H9 (cell line): ENCODE measurements at regions not wholly inside any gene's neighbourhood (a gene's known extent, or its start where the extent isn't known, plus 50 kb on each side); places are given as distances from the start of the nearest gene placed in this dataset.

Experiments used
- DNase-seq: peaks from one replicate; pipeline ENCODE4 v3.0.0-alpha.2; 2017
- H2AFZ ChIP-seq: one replicate; pipeline ENCODE4 v1.6.1; 2013; ENCODE audit warnings: mild to moderate bottlenecking, low read length, control low read depth, moderate library complexity
- H2AK5ac ChIP-seq: 2 replicates; pipeline ENCODE4 v1.6.1; 2013; ENCODE audit warnings: low read length, control low read depth, mixed read lengths; ENCODE audit not compliant: insufficient read length
- H2BK120ac ChIP-seq: one replicate; pipeline ENCODE4 v1.6.1; 2013; ENCODE audit warnings: low read depth, mild to moderate bottlenecking, low read length, control low read depth, inconsistent platforms; ENCODE audit not compliant: poor library complexity, severe bottlenecking
- H2BK12ac ChIP-seq: 2 replicates; pipeline ENCODE4 v1.6.1; 2013; ENCODE audit warnings: low read length, control low read depth, mixed read lengths, low read depth; ENCODE audit not compliant: insufficient read length
- H2BK15ac ChIP-seq: 2 replicates; pipeline ENCODE4 v1.6.1; 2013; ENCODE audit warnings: low read depth, low read length, control low read depth
- H2BK20ac ChIP-seq: one replicate; pipeline ENCODE4 v1.6.1; 2013; ENCODE audit warnings: low read depth, mild to moderate bottlenecking, low read length, control low read depth, inconsistent platforms; ENCODE audit not compliant: poor library complexity, severe bottlenecking
- H2BK5ac ChIP-seq: 2 replicates; pipeline ENCODE4 v1.6.1; 2013; ENCODE audit warnings: low read length, control low read depth, mixed read lengths; ENCODE audit not compliant: insufficient read length
- H3K14ac ChIP-seq: 2 replicates; pipeline ENCODE4 v1.6.1; 2013; ENCODE audit warnings: low read length, control low read depth; ENCODE audit not compliant: insufficient read depth
- H3K18ac ChIP-seq: 2 replicates; pipeline ENCODE4 v1.6.1; 2013; ENCODE audit warnings: low read depth, mild to moderate bottlenecking, mixed read lengths, low read length, control low read depth; ENCODE audit not compliant: insufficient read length
- H3K23ac ChIP-seq: 2 replicates; pipeline ENCODE4 v1.6.1; 2013; ENCODE audit warnings: low read length, control low read depth, mixed read lengths, low read depth; ENCODE audit not compliant: insufficient read length
- H3K23me2 ChIP-seq: 2 replicates; pipeline ENCODE4 v1.6.1; 2013; ENCODE audit warnings: low read depth, mild to moderate bottlenecking, mixed read lengths, low read length, control low read depth; ENCODE audit not compliant: insufficient read length, poor library complexity, severe bottlenecking
- H3K27ac ChIP-seq: 2 replicates; pipeline ENCODE4 v1.5.1; 2013; ENCODE audit warnings: low read length, control low read depth, mixed read lengths, low read depth; ENCODE audit not compliant: insufficient read length
- H3K27me3 ChIP-seq: 2 replicates; pipeline ENCODE4 v1.6.1; 2013; ENCODE audit warnings: low read length, control low read depth, inconsistent platforms; ENCODE audit not compliant: insufficient read depth
- H3K4ac ChIP-seq: 2 replicates; pipeline ENCODE4 v1.6.1; 2013; ENCODE audit warnings: low read depth, mild to moderate bottlenecking, control low read depth, inconsistent platforms, low read length, moderate library complexity
- H3K4me1 ChIP-seq: 2 replicates; pipeline ENCODE4 v1.6.1; 2013; ENCODE audit warnings: low read length, control low read depth, inconsistent platforms; ENCODE audit not compliant: insufficient read depth
- H3K4me2 ChIP-seq: 2 replicates; pipeline ENCODE4 v1.6.1; 2013; ENCODE audit warnings: low read length, control low read depth, mixed read lengths; ENCODE audit not compliant: insufficient read length, insufficient read depth
- H3K56ac ChIP-seq: 2 replicates; pipeline ENCODE4 v1.6.1; 2013; ENCODE audit warnings: low read depth, mild to moderate bottlenecking, mixed read lengths, low read length, control low read depth; ENCODE audit not compliant: insufficient read length
- H3K79me1 ChIP-seq: 2 replicates; pipeline ENCODE4 v1.6.1; 2013; ENCODE audit warnings: low read depth, mild to moderate bottlenecking, moderate library complexity, low read length, control low read depth, inconsistent platforms; ENCODE audit not compliant: insufficient read depth, poor library complexity, severe bottlenecking
- H3K79me2 ChIP-seq: 2 replicates; pipeline ENCODE4 v1.6.1; 2013; ENCODE audit warnings: low read length, control low read depth, inconsistent platforms; ENCODE audit not compliant: insufficient read depth
- H3K9ac ChIP-seq: 2 replicates; pipeline ENCODE4 v1.6.1; 2013; ENCODE audit warnings: low read length, control low read depth, mixed read lengths; ENCODE audit not compliant: insufficient read length; ENCODE audit errors: extremely low read depth
- H3K9me3 ChIP-seq: one replicate; pipeline ENCODE4 v1.6.1; 2013; ENCODE audit warnings: low read depth, low read length, inconsistent platforms; ENCODE audit not compliant: control insufficient read depth
- H3T11ph ChIP-seq: one replicate; pipeline ENCODE4 v1.6.1; 2013; ENCODE audit warnings: mild to moderate bottlenecking, low read length, control low read depth, inconsistent platforms
- H4K20me1 ChIP-seq: one replicate; pipeline ENCODE4 v1.6.1; 2013; ENCODE audit not compliant: control insufficient read depth, insufficient read length, insufficient read depth
- H4K5ac ChIP-seq: 2 replicates; pipeline ENCODE4 v1.6.1; 2013; ENCODE audit warnings: low read depth, mild to moderate bottlenecking, mixed read lengths, low read length, control low read depth; ENCODE audit not compliant: insufficient read length
- H4K8ac ChIP-seq: replicated peaks from 2 replicates; pipeline ENCODE4 v1.6.1; 2013; ENCODE audit warnings: low read length, control low read depth, mixed read lengths, low read depth; ENCODE audit not compliant: insufficient read length
- H4K91ac ChIP-seq: 2 replicates; pipeline ENCODE4 v1.6.1; 2013; ENCODE audit warnings: low read depth, mild to moderate bottlenecking, moderate library complexity, mixed read lengths, low read length, control low read depth; ENCODE audit not compliant: insufficient read length
- H3K27ac Mint-ChIP-seq, 3 experiments: 2 replicates in 2 of 3; 3 replicates in 1 of 3; pipeline ENCODE4 v1.8.0; 2020 to 2021; ENCODE audit warnings: mixed read lengths in 3 of 3, mild to moderate bottlenecking in 1 of 3, moderate library complexity in 1 of 3
- H3K27me3 Mint-ChIP-seq: 2 replicates; pipeline ENCODE4 v1.8.0; 2021; ENCODE audit warnings: low read depth, mild to moderate bottlenecking, moderate library complexity, mixed read lengths
- H3K36me3 Mint-ChIP-seq, 3 experiments: 2 replicates in 2 of 3; 3 replicates in 1 of 3; pipeline ENCODE4 v1.8.0; 2020 to 2021; ENCODE audit warnings: low read depth in 3 of 3, mixed read lengths in 3 of 3; ENCODE audit not compliant: insufficient read depth in 1 of 3
- H3K4me1 Mint-ChIP-seq, 2 experiments: 2 replicates each; pipeline ENCODE4 v1.8.0; 2020; ENCODE audit warnings: mixed read lengths in 2 of 2
- H3K4me3 Mint-ChIP-seq, 2 experiments: 2 replicates in 1 of 2; 3 replicates in 1 of 2; pipeline ENCODE4 v1.8.0; 2020 to 2021; ENCODE audit warnings: mild to moderate bottlenecking in 2 of 2, mixed read lengths in 2 of 2, moderate library complexity in 1 of 2
- H3K9me3 Mint-ChIP-seq, 2 experiments: 2 replicates in 1 of 2; 3 replicates in 1 of 2; pipeline ENCODE4 v1.8.0; 2020; ENCODE audit warnings: mild to moderate bottlenecking in 2 of 2, mixed read lengths in 2 of 2, moderate library complexity in 1 of 2
- CTCF ChIP-seq: fragments of 200-600 bp; sonication (generic); conservative IDR thresholded peaks from 3 replicates; pipeline ENCODE4 v1.8.0; 2021; ENCODE audit warnings: antibody characterized with exemption, mild to moderate bottlenecking
- WGBS: extraction: QIAGEN DNeasy Blood & Tissue Kit; methylation state at CpG from one replicate; pipeline ENCODE4 v1.1.7; 2013; ENCODE audit warnings: missing lambda C conversion rate, low lambda C conversion rate, mixed read lengths; ENCODE audit not compliant: insufficient read length; ENCODE audit errors: extremely low coverage; 5-methylcytosine and 5-hydroxymethylcytosine counted together

DNA sequence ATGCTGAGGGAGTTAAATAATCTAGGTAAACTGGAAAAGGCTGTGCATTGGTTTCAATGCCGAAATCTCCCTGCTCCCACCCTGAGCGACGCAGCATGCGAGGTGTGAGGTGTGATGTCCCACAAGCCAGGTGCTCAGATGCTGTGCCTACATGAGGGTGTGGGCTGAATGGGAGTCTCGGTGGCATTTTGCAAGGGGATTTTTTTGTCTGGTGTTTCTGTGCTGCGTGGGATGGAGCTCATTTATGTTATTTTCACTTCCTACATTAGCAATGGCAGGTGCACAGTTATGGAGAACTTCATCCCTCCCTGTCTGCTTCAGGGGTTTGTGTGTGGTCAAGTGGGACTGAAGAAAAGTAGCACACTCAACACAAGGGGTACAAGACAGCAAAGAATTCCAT is 110.2 kb upstream of the CCDC68 start:
- H3K79me2 ChIP-seq, result no peaks in the 10 kb centered on the region
- H3K18ac ChIP-seq, result no peak overlapping the region
- no peak overlapping the region for H3K4me2 ChIP-seq
- H2BK15ac ChIP-seq, result no peak overlapping the region
- H3T11ph ChIP-seq, result no peak overlapping the region
- H4K20me1 ChIP-seq, result no peaks in the 10 kb centered on the region
- H3K9me3 ChIP-seq, result no peaks in the 10 kb centered on the region
- H3K9ac ChIP-seq, result no peak overlapping the region
- H3K27ac Mint-ChIP-seq, result no peak overlapping the region; a peak in 1 of 7 replicates
- H2BK5ac ChIP-seq, result no peak overlapping the region
- H2BK12ac ChIP-seq, result no peak overlapping the region
- no peaks in the 10 kb centered on the region for H3K23me2 ChIP-seq
- no peaks in the 10 kb centered on the region for H3K27me3 ChIP-seq
- H4K5ac ChIP-seq, result no peak overlapping the region
- no peak overlapping the region for H3K4ac ChIP-seq
- H3K4me1 ChIP-seq, result no peaks in the 10 kb centered on the region
- peaks cover 0 to 6% of the 10 kb centered on the region in 2 experiments; a peak in 1 of 4 replicates for H3K4me1 Mint-ChIP-seq
- no CpG with 5 or more reads among the region's 6 CpGs for WGBS
- no peak overlapping the region for H2BK20ac ChIP-seq
- H2BK120ac ChIP-seq, result no peak overlapping the region
- no peak overlapping the region for H2AK5ac ChIP-seq
- no peak overlapping the region for H3K14ac ChIP-seq
- H2AFZ ChIP-seq, result no peak overlapping the region
- no peak for TF ChIP-seq CTCF
- no peaks in the 10 kb centered on the region for H3K36me3 Mint-ChIP-seq
- DNase-seq, result no peak
- H3K27me3 Mint-ChIP-seq, result no peaks in the 10 kb centered on the region; the same call in 1 of the 2 replicates
- H3K4me3 Mint-ChIP-seq, result no peak overlapping the region
- no peak overlapping the region for H3K56ac ChIP-seq
- no peak overlapping the region for H4K8ac ChIP-seq
- no peak overlapping the region for H3K27ac ChIP-seq
- no peaks in the 10 kb centered on the region for H3K9me3 Mint-ChIP-seq
- no peak overlapping the region for H3K23ac ChIP-seq
- H4K91ac ChIP-seq, result no peak overlapping the region
- H3K79me1 ChIP-seq, result no peaks in the 10 kb centered on the region
